ENCODE measurements at regions not wholly inside any gene's neighbourhood (a gene's known extent, or its start where the extent isn't known, plus 50 kb on each side); places are given as distances from the start of the nearest gene placed in this dataset.

- TF ChIP-seq, protein P1, sequence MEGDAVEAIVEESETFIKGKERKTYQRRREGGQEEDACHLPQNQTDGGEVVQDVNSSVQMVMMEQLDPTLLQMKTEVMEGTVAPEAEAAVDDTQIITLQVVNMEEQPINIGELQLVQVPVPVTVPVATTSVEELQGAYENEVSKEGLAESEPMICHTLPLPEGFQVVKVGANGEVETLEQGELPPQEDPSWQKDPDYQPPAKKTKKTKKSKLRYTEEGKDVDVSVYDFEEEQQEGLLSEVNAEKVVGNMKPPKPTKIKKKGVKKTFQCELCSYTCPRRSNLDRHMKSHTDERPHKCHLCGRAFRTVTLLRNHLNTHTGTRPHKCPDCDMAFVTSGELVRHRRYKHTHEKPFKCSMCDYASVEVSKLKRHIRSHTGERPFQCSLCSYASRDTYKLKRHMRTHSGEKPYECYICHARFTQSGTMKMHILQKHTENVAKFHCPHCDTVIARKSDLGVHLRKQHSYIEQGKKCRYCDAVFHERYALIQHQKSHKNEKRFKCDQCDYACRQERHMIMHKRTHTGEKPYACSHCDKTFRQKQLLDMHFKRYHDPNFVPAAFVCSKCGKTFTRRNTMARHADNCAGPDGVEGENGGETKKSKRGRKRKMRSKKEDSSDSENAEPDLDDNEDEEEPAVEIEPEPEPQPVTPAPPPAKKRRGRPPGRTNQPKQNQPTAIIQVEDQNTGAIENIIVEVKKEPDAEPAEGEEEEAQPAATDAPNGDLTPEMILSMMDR (IDR thresholded peaks at IDR 0.05; ENCODE audit: insufficient read depth, low read length, poor library complexity, severe bottlenecking), result no peak
- TF ChIP-seq EZH2phosphoT487 (conservative IDR thresholded peaks at IDR 0.05; ENCODE audit: low read length), result no peak
These were observed 183.9 kb upstream of the MBL2 start for GRCh38 chr10:52956461-52956860.

Data from SU-DHL-6 (cell line).